ENCODE measurements at regions not wholly inside any gene's neighbourhood (a gene's known extent, or its start where the extent isn't known, plus 50 kb on each side); places are given as distances from the start of the nearest gene placed in this dataset.

GRCh38 chr2:136394136-136395060, 276.4 kb upstream of the CXCR4 start:
- TF ChIP-seq HDAC2 (IDR thresholded peaks at IDR 0.05) (no peak), CTCF (IDR thresholded peaks at IDR 0.05) (no peak)

Data from A549 (cell line).